GM21737 (cell line): ENCODE measurements at regions not wholly inside any gene's neighbourhood (a gene's known extent, or its start where the extent isn't known, plus 50 kb on each side); places are given as distances from the start of the nearest gene placed in this dataset.

ENCODE experiments used
- ATAC-seq: cut with Tn5 transposase; IDR thresholded peaks from one replicate; pipeline ENCODE4 v1.9.1; 2021; ENCODE audit warnings: mild to moderate bottlenecking, moderate library complexity; ENCODE audit not compliant: unreplicated experiment

GRCh38 chr14:38430522-38430921 lies 174.6 kb upstream of the CLEC14A start:
- ATAC-seq = no peak

GRCh38 chr14:38425324-38425976 lies 169.6 kb upstream of the CLEC14A start:
- no peak for ATAC-seq

DNA sequence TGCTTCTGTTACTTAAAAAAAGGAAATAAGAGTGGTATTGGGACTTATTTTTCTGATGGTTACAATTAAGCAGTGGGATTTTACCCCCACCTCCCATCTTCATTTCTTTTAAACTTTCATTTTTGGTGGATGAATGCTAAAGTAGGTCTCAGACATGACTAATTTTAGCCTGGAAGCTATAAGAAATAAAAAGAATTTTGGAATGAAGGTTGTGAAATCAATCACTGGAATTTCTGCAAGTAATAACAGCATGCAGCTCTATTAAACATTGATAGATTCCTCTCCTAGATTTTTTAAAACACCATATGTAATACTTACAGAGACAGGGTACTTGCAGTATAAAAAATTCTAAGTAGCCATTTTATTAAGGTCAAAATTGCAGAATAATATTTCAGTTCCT lies 164.2 kb upstream of the CLEC14A start:
- no peak for ATAC-seq

DNA sequence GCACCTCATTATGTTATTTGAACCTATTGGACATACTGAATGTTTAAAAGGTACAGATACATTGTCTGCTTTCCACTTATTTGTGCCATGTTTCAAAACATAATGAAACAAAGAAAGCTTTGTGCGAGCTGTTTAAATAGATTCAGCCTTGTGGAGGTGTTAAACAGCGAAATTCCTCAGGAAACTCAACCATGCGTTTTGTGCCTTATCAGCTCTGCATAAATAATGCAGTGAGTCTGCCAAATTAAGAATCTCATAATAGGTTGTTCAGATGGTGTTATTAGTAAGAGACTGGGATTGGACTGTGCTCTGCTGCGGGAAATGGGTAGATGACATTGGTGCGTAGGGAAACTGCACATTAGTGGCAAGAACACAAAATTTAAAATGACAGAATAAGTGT lies 163.7 kb upstream of the CLEC14A start:
- no peak for ATAC-seq

DNA sequence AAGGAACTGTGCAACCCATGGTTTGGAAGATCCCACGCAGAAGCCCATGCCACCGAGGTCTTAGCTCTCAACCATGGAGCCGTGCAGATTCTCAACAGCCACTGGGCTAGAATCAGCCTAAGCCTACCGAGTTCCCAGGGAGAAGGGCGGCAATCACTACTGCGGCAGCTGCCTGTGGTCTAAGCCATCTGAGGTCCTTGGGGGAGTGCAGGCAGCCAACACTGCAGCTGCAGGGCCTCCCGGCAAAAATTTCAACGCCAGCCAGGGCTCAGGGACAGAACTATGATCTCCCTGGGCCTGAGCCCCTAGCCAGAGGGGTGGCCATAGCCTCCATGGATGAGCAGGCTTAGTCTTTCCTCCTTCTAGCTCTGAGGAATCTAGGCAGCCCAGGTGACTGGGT lies 156.8 kb upstream of the CLEC14A start:
- no peak for ATAC-seq

DNA sequence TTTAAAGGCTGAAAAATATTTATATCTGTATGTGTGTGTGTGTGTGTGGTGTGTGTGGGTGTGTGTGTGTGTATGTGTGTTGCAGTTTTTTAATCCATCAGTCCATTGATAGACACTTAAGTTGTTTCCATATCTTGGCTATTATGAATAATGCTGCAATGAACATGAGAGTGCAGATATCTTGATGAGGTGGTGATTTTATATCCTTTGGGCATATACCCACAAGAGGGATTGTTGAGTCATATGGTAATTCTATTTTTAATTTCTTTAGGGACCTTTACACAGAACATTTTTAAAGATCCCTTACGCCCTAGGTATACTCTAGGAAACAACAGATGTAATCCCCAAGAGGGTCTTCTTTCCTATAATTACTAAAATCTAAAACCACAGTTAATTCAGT lies 154.5 kb upstream of the CLEC14A start:
- no peak for ATAC-seq

DNA sequence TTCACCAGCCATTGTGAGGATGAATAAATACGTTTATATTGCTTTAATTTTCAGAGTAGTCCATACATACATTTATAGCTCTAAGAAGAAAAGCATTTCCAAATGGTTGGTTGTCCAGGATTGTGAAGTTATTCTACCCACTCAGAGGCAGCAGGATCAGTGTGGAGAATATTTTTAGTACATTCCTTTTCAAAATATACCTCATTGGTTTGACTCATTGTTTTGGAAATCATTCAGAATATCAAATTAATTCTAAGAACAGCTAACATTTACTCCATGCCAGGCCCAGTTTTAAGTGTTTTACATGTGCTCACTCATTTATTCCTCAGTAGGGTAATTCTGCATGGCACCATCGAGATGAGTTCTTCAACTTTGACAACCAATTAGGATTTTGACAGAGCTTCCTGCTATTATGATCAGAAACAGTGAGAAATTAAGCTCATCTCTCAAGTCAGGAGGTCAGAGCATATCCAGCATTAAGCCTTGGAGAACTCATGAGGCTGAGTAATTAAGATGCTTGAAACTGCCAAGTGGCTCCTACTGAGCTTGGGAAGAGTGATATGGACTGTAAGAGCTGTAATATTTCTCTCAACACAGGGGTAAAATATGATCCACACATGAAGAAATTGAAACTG lies 153.3 kb upstream of the CLEC14A start:
- no peak for ATAC-seq

- no peak for ATAC-seq
Observed at GRCh38 chr14:38405851-38406635, 150.2 kb upstream of the CLEC14A start.

DNA sequence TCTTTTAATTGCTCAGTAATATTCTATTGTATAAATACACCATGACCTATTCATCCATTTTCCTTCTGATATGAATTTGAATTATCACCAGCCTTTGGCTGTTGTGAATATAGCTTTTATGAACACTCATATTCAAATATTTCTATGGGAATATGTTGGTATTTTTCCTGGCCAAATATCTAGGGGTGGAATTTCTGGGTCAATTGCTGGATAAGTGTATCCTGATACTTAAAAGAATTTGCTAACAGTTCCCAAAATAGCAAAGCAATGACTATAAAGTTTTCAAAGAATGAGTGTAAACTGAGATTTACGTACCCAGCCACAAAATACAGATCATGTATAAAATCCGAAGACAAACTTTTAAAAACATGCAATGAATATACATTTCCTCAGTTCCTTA lies 148.7 kb upstream of the CLEC14A start:
- no peak for ATAC-seq

DNA sequence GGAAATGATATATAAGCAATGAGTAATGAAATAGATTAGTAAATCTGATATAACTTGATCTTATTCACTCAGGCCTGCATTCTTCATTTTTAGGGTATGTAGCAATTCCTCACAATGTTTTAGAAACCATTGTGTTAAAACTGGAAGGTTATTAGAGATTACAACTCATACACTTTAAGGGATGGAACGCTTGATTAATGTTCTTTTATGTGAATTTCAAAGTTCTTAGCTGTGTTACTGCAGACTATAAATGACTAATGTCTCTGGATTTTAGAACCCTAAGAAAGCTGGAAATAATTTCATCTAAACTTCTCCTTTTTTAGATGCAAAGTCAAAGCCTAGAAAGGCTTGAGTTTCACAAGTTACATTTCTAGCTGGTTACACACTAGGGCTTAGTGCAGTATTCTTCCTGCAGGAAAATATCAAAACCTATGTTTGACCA lies 148.2 kb upstream of the CLEC14A start:
- no peak for ATAC-seq

- no peak for ATAC-seq
Observed at GRCh38 chr14:38400751-38401150, 144.9 kb upstream of the CLEC14A start.

GRCh38 chr14:38399652-38400051 lies 143.8 kb upstream of the CLEC14A start:
- ATAC-seq = no peak

DNA sequence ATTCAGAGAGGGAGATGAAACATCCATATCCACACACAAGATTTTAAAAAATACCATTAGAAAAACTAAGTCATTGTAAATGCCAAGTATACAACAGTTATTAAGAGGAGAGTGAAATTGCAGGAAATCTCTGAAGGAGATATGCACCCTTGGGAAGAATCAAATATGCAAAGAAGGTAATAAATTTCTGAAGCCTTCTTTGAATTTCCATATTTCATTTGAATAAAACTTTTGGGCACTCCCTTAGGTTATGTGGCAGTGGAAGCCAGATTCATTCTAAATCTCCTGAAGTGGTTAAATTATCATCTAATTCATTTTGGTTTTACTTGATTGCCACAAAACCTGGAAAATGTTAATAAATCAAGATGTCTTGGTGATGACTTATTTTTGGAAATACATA lies 138.9 kb upstream of the CLEC14A start:
- no peak for ATAC-seq

GRCh38 chr14:38394064-38394463 lies 138.2 kb upstream of the CLEC14A start:
- no peak for ATAC-seq

DNA sequence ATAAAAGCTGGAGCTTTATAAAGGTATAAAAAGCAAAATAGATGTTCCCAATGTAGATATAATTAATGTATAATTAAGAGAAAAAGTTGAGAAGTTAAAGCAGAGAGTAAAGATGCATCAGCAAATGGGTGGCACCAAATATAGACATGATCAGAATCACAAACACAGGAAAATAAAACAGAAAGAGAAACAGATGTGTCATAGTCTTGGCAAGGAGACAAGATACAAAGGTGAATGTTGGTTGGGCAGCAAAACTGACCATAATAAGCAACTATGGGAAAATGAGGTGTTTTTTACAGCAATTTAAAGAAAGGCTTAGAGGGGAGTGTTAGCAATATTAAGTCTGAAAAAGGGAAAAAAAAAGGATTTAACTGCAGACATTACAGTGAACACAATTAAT lies 135.4 kb upstream of the CLEC14A start:
- ATAC-seq = no peak

DNA sequence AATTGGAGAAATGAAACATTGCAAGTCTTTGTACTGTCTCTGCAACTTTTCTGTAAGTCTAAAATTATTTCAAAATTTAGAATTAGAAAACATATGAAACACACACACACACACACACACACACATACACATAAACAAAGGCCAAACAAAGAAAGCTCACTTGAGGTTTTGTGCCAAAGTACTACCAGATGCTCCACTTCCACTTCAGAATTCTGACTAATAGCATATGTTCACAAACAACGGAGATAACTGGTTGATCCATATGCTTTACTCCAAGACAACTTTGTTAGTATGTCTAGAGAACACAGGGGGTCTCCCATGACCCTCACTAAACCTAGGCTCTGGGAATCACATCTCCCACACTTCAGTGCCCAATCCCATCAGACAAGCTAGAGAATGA lies 133.8 kb upstream of the CLEC14A start:
- ATAC-seq = no peak

DNA sequence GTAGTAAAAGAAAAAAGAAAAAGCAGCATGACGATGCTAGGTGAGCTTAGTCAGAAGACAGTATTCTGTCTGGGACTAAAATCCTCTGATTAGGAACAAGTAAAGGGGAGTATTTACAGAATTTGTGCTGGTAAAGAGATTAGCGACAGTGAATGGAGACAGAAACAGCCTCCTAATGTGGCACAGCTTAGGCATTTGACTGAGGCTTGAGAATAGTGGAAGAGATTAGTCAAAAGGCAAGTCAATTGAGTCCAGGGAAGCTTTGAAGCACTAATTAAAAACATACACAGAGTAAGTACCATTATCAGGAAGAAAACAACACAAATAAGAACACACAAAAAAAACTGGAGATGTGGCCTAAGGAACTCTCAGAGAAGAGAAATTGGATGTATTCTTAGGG lies 131.9 kb upstream of the CLEC14A start:
- ATAC-seq = no peak

DNA sequence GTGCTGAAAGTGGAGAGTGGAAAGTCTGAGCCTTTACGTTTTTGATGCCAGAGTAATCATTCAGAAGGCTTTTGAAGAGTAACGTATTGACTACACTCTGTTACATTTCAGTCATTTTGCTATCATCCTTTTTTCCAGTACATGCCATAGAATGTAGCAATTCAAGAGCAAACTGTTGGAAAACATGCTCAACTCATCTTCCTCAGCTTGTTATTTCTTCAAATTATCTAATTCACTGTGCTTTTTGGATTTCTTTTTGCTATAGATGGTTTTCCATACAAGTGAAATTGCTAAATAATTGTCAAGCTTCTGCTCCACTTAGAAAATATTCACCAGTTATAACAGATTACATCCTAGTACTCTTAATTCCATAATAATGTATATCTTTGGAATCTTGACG lies 129.9 kb upstream of the CLEC14A start:
- no peak for ATAC-seq

- no peak for ATAC-seq
Observed at GRCh38 chr14:38385343-38385742, 129.4 kb upstream of the CLEC14A start.

- no peak for ATAC-seq
Observed at GRCh38 chr14:38384741-38385140, 128.8 kb upstream of the CLEC14A start.

DNA sequence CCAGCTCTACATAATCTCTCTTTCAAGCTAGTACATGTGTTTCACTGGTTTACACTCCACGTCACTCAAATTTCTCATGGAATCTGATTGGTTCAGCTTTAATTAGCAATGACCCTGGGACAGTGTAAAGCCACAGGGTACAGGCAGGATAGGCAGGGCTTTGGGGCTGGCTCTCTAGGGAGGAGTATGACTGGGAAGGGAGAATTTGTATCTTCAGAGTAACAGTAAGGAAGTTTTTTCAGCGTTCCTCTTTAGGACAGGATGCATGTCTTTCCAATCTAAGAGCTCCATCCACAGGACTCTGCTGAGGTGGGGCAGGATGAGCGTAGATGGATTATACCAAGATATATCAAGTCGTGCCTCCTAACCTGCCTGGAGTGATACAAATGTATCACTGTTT lies 112.0 kb upstream of the CLEC14A start:
- ATAC-seq = no peak

GRCh38 chr14:38366374-38366773 lies 110.5 kb upstream of the CLEC14A start:
- no peak for ATAC-seq
